Fibroblast of mammary gland (primary cell): ENCODE measurements at regions not wholly inside any gene's neighbourhood (a gene's known extent, or its start where the extent isn't known, plus 50 kb on each side); places are given as distances from the start of the nearest gene placed in this dataset.

Source experiments
- DNase-seq: peaks from one replicate; pipeline ENCODE4 v3.0.0-alpha.2; 2010; ENCODE audit warnings: low read depth
- H3K4me3 ChIP-seq: 2 replicates; pipeline ENCODE4 v1.5.1; 2011; ENCODE audit warnings: low read depth, mild to moderate bottlenecking, low read length, moderate library complexity; ENCODE audit not compliant: control insufficient read depth
- TF ChIP-seq, protein P1 (sequence below): conservative IDR thresholded peaks from 2 replicates; pipeline ENCODE4 v1.5.1; 2011; ENCODE audit warnings: low read depth, low read length, inconsistent platforms; ENCODE audit not compliant: control insufficient read depth, insufficient read depth

DNA sequence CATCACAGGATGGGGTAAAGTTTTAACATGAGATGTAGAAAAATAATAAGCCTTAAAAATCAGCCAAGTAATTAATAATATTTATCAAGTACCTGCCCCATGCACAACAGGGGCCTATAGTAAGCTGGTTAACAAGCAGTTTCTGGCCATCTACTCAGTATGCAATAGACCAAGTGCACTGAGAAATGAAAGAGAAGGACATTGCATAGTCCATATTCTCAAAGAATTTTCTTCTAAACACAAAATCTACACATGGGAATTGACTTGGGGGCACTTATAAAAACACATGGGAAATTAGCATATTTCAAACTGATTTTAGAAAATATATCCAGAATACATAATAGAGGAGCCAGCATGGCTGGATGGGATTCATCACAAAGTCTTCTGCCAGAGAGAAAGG is 109.5 kb downstream of the DIO2 start:
- no peak overlapping the region for H3K4me3 ChIP-seq
- DNase-seq: no peak
- TF ChIP-seq, protein P1, sequence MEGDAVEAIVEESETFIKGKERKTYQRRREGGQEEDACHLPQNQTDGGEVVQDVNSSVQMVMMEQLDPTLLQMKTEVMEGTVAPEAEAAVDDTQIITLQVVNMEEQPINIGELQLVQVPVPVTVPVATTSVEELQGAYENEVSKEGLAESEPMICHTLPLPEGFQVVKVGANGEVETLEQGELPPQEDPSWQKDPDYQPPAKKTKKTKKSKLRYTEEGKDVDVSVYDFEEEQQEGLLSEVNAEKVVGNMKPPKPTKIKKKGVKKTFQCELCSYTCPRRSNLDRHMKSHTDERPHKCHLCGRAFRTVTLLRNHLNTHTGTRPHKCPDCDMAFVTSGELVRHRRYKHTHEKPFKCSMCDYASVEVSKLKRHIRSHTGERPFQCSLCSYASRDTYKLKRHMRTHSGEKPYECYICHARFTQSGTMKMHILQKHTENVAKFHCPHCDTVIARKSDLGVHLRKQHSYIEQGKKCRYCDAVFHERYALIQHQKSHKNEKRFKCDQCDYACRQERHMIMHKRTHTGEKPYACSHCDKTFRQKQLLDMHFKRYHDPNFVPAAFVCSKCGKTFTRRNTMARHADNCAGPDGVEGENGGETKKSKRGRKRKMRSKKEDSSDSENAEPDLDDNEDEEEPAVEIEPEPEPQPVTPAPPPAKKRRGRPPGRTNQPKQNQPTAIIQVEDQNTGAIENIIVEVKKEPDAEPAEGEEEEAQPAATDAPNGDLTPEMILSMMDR: no peak

DNA sequence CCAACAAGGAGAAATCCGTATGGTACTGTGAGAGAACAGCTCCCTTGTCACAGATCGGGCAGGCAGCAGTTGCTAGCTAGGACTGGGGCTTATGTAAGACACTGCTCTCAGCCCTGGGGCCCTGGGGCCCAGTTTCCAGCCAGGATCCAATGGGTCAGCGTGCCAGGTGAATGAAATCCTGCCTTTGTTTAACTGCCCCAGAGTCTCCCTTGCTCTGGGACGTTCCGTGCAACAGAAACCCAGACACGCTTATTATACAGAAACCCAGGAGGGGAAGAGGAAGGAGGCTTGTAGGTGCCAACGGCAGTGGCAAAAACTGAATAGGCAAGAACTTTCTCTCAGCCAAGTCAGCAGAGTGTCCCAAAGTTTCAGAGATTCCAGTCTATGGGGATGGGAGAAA is 110.6 kb downstream of the DIO2 start:
- no peak overlapping the region for H3K4me3 ChIP-seq
- TF ChIP-seq, protein P1: no peak

DNA sequence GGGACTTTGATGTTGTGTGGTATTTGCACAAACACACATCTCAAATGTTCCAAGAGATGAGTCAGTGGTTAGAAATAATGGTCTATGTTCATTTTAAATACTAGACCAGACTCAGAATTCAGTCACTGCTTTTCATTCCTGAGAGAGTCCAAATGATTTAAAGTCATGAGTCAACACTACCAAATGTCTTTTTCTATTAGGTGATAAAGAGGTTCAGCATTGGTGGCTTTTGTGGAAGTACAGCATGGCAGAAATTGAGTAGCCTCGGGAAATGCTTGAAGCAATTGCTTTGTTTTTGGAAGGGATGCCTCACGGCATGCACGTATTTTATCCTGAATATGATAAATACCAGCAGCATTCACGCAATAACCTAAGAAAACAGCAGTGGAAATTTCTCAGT is 115.7 kb downstream of the DIO2 start:
- no peak overlapping the region for H3K4me3 ChIP-seq
- TF ChIP-seq, protein P1: no peak
- DNase-seq: peak; percentile 44

More for the DNA sequence above, 110.6 kb downstream of the DIO2 start:
- no peak for DNase-seq

DNA sequence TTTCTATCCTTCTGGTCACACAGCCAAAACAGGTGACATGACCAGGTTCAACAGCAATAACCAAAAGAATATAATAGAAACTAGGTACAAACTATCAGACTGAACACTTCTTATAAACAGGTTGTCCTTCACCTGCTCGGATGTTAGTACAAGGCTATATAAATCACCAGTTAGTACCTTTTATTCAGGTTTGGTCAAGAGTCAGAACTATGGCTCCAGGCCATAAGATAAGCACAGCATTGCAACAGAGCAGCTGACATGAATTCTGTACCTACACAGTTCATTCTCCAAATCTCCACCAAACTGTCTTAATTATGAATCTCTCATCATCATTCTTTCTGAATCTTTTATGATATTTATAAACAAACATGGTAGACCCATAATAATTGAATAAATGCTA is 123.9 kb downstream of the DIO2 start:
- DNase-seq: no peak
- H3K4me3 ChIP-seq: no peak overlapping the region
- TF ChIP-seq, protein P1: no peak

DNA sequence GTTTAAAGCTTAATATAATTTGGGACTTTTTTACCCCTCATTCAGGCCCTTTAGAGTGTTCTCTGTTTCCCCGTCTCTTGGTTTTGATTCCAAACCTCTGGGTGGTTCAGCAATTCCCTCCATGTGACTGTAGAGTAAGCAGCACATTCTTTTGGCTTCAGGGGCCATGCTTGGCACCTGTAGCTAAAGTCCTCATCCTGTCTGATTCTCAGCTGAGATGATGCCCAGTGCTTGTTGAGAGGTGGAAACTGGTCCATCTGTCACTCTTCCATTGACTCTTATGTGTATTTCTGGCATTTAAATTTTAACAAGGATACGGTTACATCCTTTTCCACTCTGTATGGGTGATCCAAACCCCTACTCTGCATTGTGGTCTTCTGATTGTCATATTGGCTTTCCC is 127.1 kb downstream of the DIO2 start:
- TF ChIP-seq, protein P1: no peak

DNA sequence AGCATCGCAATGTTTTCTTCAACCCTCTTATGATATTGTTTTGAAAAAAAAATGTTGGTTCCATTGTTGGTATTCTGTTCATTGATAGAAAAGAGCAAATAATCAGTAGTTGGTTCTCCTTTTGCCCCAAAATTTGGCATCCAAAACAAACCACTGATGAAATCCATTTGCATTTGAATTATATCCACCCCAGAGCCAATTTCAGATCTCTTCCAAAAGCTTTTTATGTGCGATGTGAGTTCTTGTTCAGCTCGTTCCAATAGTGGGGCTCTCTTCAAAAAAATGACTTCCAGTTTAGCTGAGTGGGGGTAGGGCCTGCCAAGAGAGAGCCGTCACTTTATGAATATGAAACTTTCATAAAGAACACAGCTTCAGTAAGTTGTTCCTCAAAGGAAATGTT is 130.7 kb downstream of the DIO2 start:
- no peak overlapping the region for H3K4me3 ChIP-seq
- no peak for DNase-seq
- TF ChIP-seq, protein P1: no peak

More for the DNA sequence above, 127.1 kb downstream of the DIO2 start:
- no peak for DNase-seq
- no peak overlapping the region for H3K4me3 ChIP-seq

DNA sequence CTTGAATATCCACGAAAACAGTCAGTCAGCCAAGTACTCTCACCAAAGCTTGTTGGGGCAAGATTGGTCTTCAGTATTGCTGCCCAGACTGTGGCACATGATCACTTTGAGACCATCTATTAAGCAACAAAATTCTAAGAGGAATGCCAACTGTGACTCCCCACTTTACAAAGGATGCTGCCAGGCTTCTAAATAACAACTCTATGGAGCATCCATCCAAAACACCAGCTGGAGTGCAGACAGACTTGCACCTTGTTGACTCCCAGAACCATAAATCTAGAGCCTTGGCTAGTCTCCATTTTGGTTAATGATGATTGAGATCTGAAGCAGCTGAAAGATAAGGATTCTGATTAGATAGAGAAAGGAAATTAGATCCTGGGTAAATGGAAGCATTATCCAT is 132.8 kb downstream of the DIO2 start:
- TF ChIP-seq, protein P1: no peak
- no peak for DNase-seq
- no peak overlapping the region for H3K4me3 ChIP-seq
